ENCODE measurements at regions not wholly inside any gene's neighbourhood (a gene's known extent, or its start where the extent isn't known, plus 50 kb on each side); places are given as distances from the start of the nearest gene placed in this dataset.

GRCh38 chr9:82332018-82332773, 343.6 kb downstream of the SPATA31D1 start:
- DNase-seq: no peak

DNA sequence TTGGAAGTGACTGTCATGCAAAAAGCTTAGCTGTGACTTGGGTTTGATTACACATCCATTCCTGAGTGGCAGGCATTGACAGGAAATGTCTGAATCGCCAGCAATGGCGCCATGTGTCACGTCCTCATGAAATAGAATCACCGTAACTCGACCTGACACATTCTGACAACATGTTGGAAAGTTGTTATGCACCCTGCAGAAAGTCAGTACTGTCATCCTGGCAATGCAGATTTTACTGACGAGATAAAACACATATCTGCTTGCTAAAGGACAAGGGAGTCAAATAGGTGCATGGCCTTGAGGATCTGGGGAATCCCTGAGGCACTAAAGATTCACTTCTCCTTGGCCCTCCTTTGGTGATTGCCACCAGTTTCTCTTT, 344.2 kb downstream of the SPATA31D1 start:
- DNase-seq: no peak

- DNase-seq: no peak
These were observed 345.1 kb downstream of the SPATA31D1 start for GRCh38 chr9:82333671-82334070.

DNA sequence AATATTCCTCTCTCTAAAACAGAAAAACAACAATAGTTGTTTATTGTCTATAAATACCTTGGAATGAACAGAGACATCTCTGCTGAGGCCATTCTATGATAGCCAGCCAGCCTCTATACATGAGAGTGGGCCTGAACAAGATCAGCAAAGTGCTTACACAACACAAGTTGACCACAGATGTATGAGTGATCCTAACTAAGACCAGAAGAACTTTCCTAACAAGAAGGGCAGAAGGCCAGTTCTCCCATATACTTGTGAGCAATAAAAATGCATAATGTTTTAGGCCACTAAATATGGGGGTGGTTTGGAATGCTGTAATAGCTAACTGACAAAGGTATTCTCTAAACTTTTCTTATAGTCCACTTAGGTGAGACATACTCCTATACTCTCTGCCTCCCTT, 345.7 kb downstream of the SPATA31D1 start:
- DNase-seq: no peak

- DNase-seq: no peak
These were observed 348.8 kb downstream of the SPATA31D1 start for GRCh38 chr9:82337351-82337750.

GRCh38 chr9:82342046-82342445, 353.5 kb downstream of the SPATA31D1 start:
- DNase-seq: no peak

- no peak for DNase-seq
These were observed 357.5 kb downstream of the SPATA31D1 start for GRCh38 chr9:82346040-82346439.

DNA sequence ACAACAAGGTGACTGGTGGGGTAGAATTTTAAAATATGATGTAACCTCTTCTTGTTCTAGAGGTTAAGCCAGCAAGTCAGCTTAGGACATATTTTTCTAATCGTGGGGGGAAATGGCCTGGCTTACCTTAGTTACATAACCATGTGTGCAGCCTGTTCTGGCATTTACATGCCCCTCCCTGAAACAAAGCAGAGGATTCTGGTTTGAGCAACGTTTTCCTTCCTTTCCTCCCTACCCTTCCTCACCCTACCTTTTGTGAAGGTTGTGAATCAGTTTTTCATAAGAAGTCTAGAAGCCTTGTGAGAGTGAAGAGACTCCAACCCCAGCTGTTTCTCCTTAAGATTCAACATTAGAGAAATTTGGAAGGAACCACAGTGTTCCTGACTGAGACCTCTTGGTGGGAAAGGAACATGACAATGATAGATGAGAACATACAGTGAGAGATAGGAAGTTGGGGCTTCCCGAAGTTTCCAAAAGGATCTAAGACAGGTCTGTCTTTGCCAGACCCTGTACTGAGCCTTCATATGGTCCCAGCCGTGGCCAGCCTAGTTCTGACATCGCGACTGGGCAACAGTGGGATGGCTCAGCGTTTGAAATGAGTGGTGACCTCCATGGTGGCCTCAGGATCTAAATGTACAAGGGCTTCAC, 365.2 kb downstream of the SPATA31D1 start:
- DNase-seq: no peak

DNA sequence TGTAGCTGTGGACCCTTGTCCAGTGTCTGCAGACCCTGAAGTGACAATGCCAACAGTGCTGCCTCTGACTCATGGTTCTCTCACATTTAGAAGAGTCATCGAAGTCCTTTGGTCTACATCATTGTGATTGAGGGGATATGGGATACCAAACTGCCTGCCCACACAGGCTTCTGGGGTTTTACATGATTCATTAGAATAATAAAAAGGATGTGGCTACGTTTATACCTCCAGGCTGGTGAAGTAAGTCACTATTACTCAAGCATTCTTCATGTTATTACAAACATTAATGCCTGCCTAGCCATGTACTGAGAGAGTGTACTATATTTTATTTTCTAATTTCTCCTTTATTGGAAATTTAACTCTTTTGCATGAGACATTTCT, 365.7 kb downstream of the SPATA31D1 start:
- no peak for DNase-seq

DNA sequence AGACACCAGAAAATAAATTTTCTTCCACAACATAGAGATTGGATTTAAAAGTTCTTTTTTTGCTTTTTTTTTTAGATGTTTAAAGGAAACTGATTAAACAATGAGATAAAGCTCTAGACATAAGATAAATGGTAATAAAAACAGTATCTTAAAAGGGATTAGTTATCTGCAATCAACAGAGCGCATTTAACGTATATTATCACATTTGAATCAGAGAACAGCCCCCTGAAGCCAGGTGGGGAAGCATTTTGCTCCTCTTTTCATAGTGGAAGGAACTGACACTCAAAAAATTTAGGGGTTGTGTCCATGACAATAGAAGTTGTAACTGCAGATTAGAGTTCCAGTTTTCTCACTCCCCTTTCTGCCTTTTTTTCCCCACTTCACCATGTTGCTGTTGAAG, 367.6 kb downstream of the SPATA31D1 start:
- no peak for DNase-seq

DNA sequence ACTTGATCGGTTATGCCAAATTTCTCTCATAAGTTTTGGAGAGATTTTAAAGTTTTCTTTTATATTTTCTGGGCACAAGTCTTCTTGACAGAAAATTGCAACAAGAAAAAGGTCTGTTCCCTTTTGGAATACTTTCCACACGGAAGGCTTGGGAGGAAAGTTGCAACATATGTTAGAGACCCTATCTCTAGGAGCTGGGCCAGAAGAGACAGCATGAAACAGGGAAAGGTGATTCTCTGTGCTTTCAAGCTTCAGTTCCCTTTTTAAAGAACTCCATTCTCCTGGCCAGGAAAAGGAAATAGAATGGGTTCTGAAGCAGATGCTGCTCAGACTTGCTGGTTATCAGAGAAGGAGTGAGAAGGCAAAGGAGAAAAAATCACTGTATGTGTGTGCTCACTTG, 368.3 kb downstream of the SPATA31D1 start:
- DNase-seq: no peak

GRCh38 chr9:82363198-82363597, 374.6 kb downstream of the SPATA31D1 start:
- no peak for DNase-seq

DNA sequence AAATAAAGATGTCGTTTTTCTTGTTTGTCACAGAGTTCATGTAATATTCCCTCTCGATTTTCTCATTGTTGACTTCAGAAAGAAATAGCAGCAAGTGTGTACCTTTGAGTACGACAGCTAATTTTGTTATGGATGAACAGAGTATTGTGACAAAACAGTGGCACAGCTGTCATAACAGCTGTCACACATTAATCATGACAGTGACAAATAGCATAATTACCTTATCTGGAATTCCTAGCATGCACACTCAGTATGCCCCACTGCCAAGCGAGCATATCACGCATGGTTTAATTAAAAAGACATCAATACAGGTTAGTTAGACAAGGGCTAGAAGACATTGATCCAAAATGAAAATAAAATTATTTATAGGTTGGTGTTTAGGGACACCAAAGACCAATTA, 375.1 kb downstream of the SPATA31D1 start:
- DNase-seq: no peak

DNA sequence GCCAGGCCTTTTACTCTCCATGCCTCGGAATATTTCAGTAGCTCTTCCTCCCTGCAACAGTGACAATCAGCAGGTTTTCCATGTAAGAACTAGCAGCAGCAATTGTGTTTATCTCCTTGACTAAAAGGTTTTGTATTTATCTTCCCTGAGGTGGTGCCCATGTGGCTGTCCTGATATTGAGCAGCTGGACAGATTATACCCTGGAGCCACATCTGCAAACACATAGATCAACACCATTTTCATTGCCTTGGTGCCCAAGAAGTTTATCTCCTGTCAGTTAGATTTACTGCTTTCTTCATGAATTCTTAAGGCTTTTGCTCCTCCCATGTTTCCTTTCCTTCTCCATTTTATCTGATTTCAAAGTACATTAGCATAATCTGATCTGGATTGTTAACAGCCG, 378.4 kb downstream of the SPATA31D1 start:
- DNase-seq: no peak

DNA sequence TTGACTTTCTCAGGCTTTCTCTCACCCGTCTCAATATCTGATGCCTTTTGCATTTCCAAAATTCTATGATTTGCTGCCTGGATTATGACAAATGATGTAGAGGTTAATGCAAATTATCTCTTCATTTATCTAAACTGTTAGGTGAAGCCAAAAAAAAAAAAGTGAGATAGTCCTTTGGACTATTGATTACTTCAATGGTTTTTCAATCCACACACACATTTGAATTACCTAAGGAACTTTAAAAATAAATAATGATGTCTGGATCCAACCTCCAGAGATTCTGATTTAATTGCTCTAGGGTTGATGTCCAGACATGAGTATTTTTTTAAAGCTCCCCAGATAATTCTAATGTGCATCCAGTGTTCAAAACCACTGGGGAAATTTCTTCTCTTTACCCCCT, 379.4 kb downstream of the SPATA31D1 start:
- DNase-seq: no peak

- DNase-seq: no peak
These were observed 380.8 kb downstream of the SPATA31D1 start for GRCh38 chr9:82369251-82369945.

- no peak for DNase-seq
These were observed 386.5 kb downstream of the SPATA31D1 start for GRCh38 chr9:82375041-82375440.

DNA sequence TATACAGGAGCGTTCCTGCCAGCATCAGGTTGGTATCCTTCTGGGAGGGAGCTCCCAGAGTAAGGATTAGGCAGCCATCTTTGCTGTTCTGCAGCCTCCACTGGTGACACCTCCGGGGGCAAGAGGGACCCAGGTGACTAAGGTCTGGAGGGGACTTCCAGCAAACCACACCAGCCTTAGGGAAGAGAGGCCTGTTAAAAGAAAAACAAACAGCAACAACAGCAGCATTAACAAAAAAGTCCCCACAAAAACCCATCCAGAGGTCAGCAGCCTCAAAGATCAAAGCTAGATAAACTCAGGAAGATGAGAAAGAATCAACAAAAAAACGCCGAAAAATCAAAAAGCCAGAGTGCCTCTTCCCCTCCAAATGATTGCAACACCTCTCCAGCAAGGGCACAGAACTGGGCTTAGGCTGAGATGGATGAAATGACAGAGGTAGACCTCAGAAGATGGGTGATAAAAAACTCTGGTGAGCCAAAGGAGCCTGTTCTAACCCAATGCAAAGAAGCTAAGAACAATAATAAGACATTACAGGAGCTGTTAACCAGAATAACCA, 388.2 kb downstream of the SPATA31D1 start:
- no peak for DNase-seq

DNA sequence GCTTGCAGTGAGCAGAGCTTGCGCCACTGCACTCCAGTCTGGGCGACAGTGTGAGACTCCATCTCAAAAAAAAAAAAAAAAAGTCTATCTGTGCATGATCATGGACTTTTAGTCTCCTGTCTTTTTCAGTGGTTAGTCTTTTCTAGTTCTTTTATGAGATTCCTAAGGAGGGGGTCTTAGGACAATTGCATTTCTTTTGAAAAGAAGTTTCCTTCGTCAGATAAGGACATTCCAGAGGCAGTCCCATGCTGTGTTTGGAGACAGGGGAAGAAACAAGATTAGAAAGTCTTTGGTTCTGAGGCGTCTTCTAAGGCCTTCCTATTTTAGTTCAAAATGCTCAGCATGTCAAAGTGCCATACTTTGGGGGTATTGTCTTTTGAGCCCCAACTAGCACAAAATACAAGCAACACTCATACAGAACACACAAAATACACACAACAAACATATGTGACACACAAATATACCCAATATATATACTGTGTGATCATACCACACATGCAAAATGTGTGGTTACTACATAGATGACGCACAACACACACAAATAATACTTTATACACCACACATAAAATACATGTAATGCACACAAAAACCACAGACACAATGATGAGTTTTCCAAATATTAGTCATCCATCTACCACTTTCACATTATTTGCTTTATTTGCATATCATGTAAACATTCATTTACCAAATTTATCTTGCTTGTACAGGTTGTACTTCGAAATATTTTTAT, 394.5 kb downstream of the SPATA31D1 start:
- DNase-seq: no peak

DNA sequence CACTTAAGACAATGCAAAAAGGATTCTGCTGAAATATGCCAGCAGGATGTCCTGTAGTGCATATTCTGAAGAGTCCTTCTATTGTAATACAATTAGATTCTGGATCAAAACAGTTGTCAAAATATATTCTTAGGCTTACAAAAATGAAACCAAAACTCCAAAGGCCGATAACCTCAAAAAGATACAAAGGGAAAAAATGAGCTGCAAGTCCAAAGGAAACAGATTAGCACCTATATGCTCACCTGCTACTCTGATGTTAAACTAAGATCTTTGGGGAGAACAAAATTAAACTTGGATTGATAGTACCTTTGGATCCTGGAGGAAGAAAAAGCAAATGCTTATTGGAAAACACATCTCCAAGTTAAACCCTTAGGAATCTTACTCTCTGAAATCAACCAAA, 397.1 kb downstream of the SPATA31D1 start:
- no peak for DNase-seq

DNA sequence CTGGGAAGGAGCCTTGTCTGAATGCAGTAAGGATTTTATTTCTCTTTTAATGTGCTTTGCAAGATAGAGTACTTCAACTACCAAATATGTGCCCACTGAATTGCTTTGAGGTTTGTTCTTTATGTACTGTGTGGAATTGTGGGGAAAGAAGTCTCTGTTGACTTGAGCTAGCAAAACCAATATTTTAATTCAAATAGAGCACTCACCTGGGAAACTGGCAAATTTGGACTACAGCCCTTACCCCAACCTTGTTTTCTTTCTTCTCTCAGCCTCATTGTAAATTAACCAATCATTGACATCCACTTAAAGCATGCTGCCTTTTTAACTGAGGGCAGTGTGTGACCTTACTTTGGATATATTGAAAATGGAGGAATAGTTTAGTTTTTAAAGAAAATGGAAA, 409.0 kb downstream of the SPATA31D1 start:
- no peak for DNase-seq

- DNase-seq: no peak
These were observed 415.8 kb downstream of the SPATA31D1 start for GRCh38 chr9:82404196-82404870.

GRCh38 chr9:82404881-82405280, 416.3 kb downstream of the SPATA31D1 start:
- no peak for DNase-seq

Measured in NCI-H345 (cell line).